Neural progenitor cell (in vitro differentiated cells): ENCODE measurements at regions not wholly inside any gene's neighbourhood (a gene's known extent, or its start where the extent isn't known, plus 50 kb on each side); places are given as distances from the start of the nearest gene placed in this dataset.

Experiments
- EZH2 ChIP-seq: fragments of 200-600 bp; sonication (generic); IDR thresholded peaks from 2 replicates; pipeline ENCODE4 v1.6.1; 2017; ENCODE audit warnings: antibody characterized with exemption, mild to moderate bottlenecking, moderate library complexity
- TF ChIP-seq, protein P1 (sequence below): fragments of 200-600 bp; sonication (generic); IDR thresholded peaks from 2 replicates; pipeline ENCODE4 v1.5.1; 2017; ENCODE audit warnings: antibody characterized with exemption, mild to moderate bottlenecking

DNA sequence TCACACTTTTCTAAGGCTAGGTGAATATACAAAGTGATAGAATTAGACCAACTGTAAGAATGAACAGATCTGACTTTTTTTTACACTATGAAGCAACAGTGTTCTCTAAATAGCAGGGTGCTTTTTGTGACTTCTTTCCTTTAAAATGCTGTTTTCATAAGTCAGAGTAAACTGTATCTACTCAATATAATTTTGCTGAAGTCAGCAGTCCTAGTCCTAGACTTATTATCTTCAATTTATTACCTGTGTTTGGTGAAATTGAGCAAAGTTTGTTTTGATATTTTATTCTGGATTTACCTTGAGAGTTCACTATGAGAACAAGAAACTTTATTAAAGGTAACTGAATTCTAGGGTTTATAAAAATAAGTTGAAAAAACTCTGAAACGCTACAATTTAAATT, 651.3 kb upstream of the MIS18BP1 start:
- TF ChIP-seq, protein P1, sequence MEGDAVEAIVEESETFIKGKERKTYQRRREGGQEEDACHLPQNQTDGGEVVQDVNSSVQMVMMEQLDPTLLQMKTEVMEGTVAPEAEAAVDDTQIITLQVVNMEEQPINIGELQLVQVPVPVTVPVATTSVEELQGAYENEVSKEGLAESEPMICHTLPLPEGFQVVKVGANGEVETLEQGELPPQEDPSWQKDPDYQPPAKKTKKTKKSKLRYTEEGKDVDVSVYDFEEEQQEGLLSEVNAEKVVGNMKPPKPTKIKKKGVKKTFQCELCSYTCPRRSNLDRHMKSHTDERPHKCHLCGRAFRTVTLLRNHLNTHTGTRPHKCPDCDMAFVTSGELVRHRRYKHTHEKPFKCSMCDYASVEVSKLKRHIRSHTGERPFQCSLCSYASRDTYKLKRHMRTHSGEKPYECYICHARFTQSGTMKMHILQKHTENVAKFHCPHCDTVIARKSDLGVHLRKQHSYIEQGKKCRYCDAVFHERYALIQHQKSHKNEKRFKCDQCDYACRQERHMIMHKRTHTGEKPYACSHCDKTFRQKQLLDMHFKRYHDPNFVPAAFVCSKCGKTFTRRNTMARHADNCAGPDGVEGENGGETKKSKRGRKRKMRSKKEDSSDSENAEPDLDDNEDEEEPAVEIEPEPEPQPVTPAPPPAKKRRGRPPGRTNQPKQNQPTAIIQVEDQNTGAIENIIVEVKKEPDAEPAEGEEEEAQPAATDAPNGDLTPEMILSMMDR: no peak
- no peak for TF ChIP-seq EZH2
